ENCODE measurements at regions not wholly inside any gene's neighbourhood (a gene's known extent, or its start where the extent isn't known, plus 50 kb on each side); places are given as distances from the start of the nearest gene placed in this dataset.

DNA sequence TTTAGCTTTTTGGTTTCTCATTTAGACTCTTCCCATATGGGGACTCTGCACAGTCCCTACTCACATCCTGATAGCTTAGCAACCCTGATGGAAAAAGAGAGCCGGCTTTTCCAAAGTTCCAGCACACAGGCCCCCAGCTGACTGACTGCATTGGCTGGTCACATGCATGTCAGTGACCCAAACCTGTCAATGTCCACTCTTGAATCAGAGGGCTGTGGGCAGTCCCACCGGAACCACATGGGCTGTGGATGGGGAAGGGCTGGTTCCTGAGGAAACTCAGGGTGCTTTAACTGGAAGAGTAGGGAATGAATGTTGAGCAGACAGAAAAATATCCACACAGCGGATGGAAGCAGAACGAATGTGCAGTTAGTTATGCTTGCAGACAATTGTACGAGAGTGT lies 136.6 kb downstream of the NSG2 start:
- TF ChIP-seq POLR2A (IDR thresholded peaks at IDR 0.05; ENCODE audit: extremely low read depth, insufficient read length) (no peak), MYC (IDR thresholded peaks at IDR 0.05; ENCODE audit: low read depth, low read length) (no peak)
- TF ChIP-seq, protein P1, sequence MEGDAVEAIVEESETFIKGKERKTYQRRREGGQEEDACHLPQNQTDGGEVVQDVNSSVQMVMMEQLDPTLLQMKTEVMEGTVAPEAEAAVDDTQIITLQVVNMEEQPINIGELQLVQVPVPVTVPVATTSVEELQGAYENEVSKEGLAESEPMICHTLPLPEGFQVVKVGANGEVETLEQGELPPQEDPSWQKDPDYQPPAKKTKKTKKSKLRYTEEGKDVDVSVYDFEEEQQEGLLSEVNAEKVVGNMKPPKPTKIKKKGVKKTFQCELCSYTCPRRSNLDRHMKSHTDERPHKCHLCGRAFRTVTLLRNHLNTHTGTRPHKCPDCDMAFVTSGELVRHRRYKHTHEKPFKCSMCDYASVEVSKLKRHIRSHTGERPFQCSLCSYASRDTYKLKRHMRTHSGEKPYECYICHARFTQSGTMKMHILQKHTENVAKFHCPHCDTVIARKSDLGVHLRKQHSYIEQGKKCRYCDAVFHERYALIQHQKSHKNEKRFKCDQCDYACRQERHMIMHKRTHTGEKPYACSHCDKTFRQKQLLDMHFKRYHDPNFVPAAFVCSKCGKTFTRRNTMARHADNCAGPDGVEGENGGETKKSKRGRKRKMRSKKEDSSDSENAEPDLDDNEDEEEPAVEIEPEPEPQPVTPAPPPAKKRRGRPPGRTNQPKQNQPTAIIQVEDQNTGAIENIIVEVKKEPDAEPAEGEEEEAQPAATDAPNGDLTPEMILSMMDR (IDR thresholded peaks at IDR 0.05; ENCODE audit: low read depth, low read length), result no peak
- TF ChIP-seq, protein P2, sequence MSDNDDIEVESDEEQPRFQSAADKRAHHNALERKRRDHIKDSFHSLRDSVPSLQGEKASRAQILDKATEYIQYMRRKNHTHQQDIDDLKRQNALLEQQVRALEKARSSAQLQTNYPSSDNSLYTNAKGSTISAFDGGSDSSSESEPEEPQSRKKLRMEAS (IDR thresholded peaks at IDR 0.05; ENCODE audit: low read depth, low read length), result no peak
